Vagina (tissue), 2 donors: ENCODE measurements at regions not wholly inside any gene's neighbourhood (a gene's known extent, or its start where the extent isn't known, plus 50 kb on each side); places are given as distances from the start of the nearest gene placed in this dataset.

Experiments
- POLR2A ChIP-seq, 2 donors: fragments of 450-650 bp; IDR thresholded peaks; one replicate each; pipeline ENCODE4 v1.6.1; 2017; ENCODE audit warnings: antibody characterized with exemption in 2 of 2, mild to moderate bottlenecking in 2 of 2, moderate library complexity in 2 of 2
- POLR2AphosphoS5 ChIP-seq, 2 donors: sonication (generic); formaldehyde crosslinking; IDR thresholded peaks; one replicate each; pipeline ENCODE4 v1.9.0; 2017; ENCODE audit warnings: antibody characterized with exemption in 2 of 2, mild to moderate bottlenecking in 2 of 2, low read depth in 1 of 2; ENCODE audit not compliant: insufficient read depth in 1 of 2
- TF ChIP-seq, protein P1 (sequence below), 3 experiments: fragments of 450-650 bp in 2 of 3; fragments of 200-600 bp in 1 of 3; sonication (generic) in 1 of 3; IDR thresholded peaks; one replicate each; pipeline ENCODE4 v1.5.1; 2017 to 2019; ENCODE audit warnings: antibody characterized with exemption in 3 of 3, mild to moderate bottlenecking in 2 of 3, moderate library complexity in 2 of 3

DNA sequence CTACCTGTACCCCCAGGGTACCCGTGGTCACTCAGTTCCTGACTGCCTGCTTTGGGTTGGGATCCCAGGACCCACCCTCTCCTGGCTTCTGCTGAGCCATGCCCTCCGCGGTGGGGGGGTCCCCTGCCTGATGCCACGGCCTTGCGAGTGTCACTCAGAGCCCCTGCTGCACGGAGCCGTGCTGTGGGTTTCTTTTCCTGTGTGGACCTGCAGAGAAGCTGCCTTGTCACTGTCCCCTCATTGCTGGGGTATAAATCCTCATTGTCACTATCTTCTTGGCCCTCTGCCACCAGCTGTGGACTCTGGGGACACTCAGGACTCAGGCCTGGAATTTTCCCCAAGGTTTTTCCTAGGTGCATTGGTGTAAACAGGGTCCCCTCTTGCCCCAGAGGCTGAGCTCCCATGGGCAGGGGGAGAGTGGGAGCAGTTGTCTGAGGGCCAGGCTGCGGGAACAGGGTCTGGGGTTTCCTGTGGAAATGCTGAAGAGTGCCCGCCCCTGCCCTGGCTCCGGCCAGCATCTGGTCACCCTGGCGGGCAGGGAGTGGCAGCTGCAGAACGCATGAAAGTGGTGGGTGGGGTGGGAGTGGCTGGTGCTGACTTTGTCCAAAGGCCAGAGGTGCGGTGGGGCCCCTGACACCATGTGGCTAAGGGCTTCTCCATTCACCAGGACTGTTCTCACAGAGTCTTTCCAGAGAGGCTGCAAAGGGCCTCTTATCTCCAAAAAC lies 191.7 kb downstream of the GOLGA6L6 start:
- no peak for TF ChIP-seq POLR2A (IDR thresholded peaks at IDR 0.05)
- TF ChIP-seq, protein P1, sequence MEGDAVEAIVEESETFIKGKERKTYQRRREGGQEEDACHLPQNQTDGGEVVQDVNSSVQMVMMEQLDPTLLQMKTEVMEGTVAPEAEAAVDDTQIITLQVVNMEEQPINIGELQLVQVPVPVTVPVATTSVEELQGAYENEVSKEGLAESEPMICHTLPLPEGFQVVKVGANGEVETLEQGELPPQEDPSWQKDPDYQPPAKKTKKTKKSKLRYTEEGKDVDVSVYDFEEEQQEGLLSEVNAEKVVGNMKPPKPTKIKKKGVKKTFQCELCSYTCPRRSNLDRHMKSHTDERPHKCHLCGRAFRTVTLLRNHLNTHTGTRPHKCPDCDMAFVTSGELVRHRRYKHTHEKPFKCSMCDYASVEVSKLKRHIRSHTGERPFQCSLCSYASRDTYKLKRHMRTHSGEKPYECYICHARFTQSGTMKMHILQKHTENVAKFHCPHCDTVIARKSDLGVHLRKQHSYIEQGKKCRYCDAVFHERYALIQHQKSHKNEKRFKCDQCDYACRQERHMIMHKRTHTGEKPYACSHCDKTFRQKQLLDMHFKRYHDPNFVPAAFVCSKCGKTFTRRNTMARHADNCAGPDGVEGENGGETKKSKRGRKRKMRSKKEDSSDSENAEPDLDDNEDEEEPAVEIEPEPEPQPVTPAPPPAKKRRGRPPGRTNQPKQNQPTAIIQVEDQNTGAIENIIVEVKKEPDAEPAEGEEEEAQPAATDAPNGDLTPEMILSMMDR (IDR thresholded peaks at IDR 0.05) = no peak
- no peak for TF ChIP-seq POLR2AphosphoS5 (IDR thresholded peaks at IDR 0.05; ENCODE audit: insufficient read depth in 1 of 2, low read depth in 1 of 2)
